GM18508 (cell line): ENCODE measurements at regions not wholly inside any gene's neighbourhood (a gene's known extent, or its start where the extent isn't known, plus 50 kb on each side); places are given as distances from the start of the nearest gene placed in this dataset.
"Not testable (repeated sequence)": the region's sequence is repeated elsewhere in the genome, so short reads cannot be mapped to it uniquely, and the experiment has no call there.

Source experiments
- ATAC-seq: cut with Tn5 transposase; IDR thresholded peaks from one replicate; pipeline ENCODE4 v1.9.1; 2021; ENCODE audit warnings: moderate number of reproducible peaks; ENCODE audit not compliant: insufficient read depth, unreplicated experiment

GRCh38 chr4:103422467-103423219, 224.5 kb upstream of the CENPE start:
- ATAC-seq, result no peak

GRCh38 chr4:103415801-103416200, 217.7 kb upstream of the CENPE start:
- ATAC-seq, result no peak

- ATAC-seq, result not testable (repeated sequence)
These were observed 214.5 kb upstream of the CENPE start for GRCh38 chr4:103412646-103413045.

GRCh38 chr4:103410386-103410785, 212.2 kb upstream of the CENPE start:
- no peak for ATAC-seq

- peak; percentile 48 for ATAC-seq
These were observed 207.3 kb upstream of the CENPE start for GRCh38 chr4:103405415-103405814.

- no peak for ATAC-seq
These were observed 205.5 kb upstream of the CENPE start for GRCh38 chr4:103403619-103404018.

- no peak for ATAC-seq
These were observed 204.1 kb upstream of the CENPE start for GRCh38 chr4:103402198-103402597.

- no peak for ATAC-seq
These were observed 202.3 kb upstream of the CENPE start for GRCh38 chr4:103400405-103400804.

GRCh38 chr4:103397541-103397940, 199.4 kb upstream of the CENPE start:
- no peak for ATAC-seq

- not testable (repeated sequence) for ATAC-seq
These were observed 189.4 kb upstream of the CENPE start for GRCh38 chr4:103387508-103388011.

- not testable (repeated sequence) for ATAC-seq
These were observed 187.4 kb upstream of the CENPE start for GRCh38 chr4:103385565-103385964.

- no peak for ATAC-seq
These were observed 177.1 kb upstream of the CENPE start for GRCh38 chr4:103375278-103375677.

- no peak for ATAC-seq
These were observed 176.6 kb upstream of the CENPE start for GRCh38 chr4:103374758-103375157.

- ATAC-seq, result no peak
These were observed 176.2 kb upstream of the CENPE start for GRCh38 chr4:103374306-103374705.

- no peak for ATAC-seq
These were observed 173.9 kb upstream of the CENPE start for GRCh38 chr4:103372002-103372558.

- ATAC-seq, result no peak
These were observed 172.2 kb upstream of the CENPE start for GRCh38 chr4:103370336-103370735.

GRCh38 chr4:103365285-103365684, 167.1 kb upstream of the CENPE start:
- ATAC-seq, result no peak

- no peak for ATAC-seq
These were observed 165.9 kb upstream of the CENPE start for GRCh38 chr4:103364083-103364482.

- ATAC-seq, result no peak
These were observed 163.8 kb upstream of the CENPE start for GRCh38 chr4:103361926-103362325.

- no peak for ATAC-seq
These were observed 161.8 kb upstream of the CENPE start for GRCh38 chr4:103359900-103360299.

- ATAC-seq, result no peak
These were observed 155.9 kb upstream of the CENPE start for GRCh38 chr4:103354006-103354405.

- ATAC-seq, result no peak
These were observed 131.5 kb upstream of the CENPE start for GRCh38 chr4:103329642-103330041.
